ENCODE measurements at regions not wholly inside any gene's neighbourhood (a gene's known extent, or its start where the extent isn't known, plus 50 kb on each side); places are given as distances from the start of the nearest gene placed in this dataset.

- H3K9me3 Mint-ChIP-seq = peaks cover 0 to 4% of the 10 kb centered on the region in 2 donors
- 74% methylated on average over 5 of the region's 5 CpGs for WGBS (ENCODE audit: insufficient coverage)
- no peak for DNase-seq
- H3K4me1 Mint-ChIP-seq = no peaks in the 10 kb centered on the region
- Histone ChIP-seq H3K9me3 (ENCODE audit: control insufficient read depth, insufficient read depth, low read length) (no peaks in the 10 kb centered on the region), H3K4me3 (ENCODE audit: low read length) (no peak overlapping the region), H3K4me1 (ENCODE audit: control insufficient read depth, insufficient read depth, low read length) (no peaks in the 10 kb centered on the region), H3K27ac (ENCODE audit: low read length) (no peak overlapping the region), H3K27me3 (ENCODE audit: control insufficient read depth, insufficient read depth, low read length) (no peaks in the 10 kb centered on the region), H3K36me3 (ENCODE audit: control insufficient read depth, insufficient read depth, low read length) (no peaks in the 10 kb centered on the region)
- H3K4me3 Mint-ChIP-seq = no peak overlapping the region
- H3K36me3 Mint-ChIP-seq = no peaks in the 10 kb centered on the region
- no peaks in the 10 kb centered on the region for H3K27me3 Mint-ChIP-seq (ENCODE audit: low read depth in 2 of 2)
- H3K27ac Mint-ChIP-seq = no peak overlapping the region
- no peak for ATAC-seq
- TF ChIP-seq CTCF (IDR thresholded peaks at IDR 0.05) = no peak
- intact Hi-C loops (cut with micrococcal nuclease) = no loop called here
Measured at GRCh38 chr9:71352837-71353236, 231.4 kb upstream of the TRPM3 start.

GRCh38 chr9:71349218-71349617 lies 227.8 kb upstream of the TRPM3 start:
- Histone ChIP-seq H3K27me3 (ENCODE audit: control insufficient read depth, insufficient read depth, low read length) (no peaks in the 10 kb centered on the region), H3K27ac (ENCODE audit: low read length) (no peak overlapping the region), H3K4me3 (ENCODE audit: low read length) (no peak overlapping the region), H3K36me3 (ENCODE audit: control insufficient read depth, insufficient read depth, low read length) (no peaks in the 10 kb centered on the region), H3K9me3 (ENCODE audit: control insufficient read depth, insufficient read depth, low read length) (no peaks in the 10 kb centered on the region), H3K4me1 (ENCODE audit: control insufficient read depth, insufficient read depth, low read length) (no peaks in the 10 kb centered on the region)
- Mint-ChIP-seq H3K27ac (no peak overlapping the region), H3K4me3 (no peak overlapping the region), H3K9me3 (peaks cover 0 to 2% of the 10 kb centered on the region in 2 donors), H3K36me3 (no peaks in the 10 kb centered on the region), H3K27me3 (ENCODE audit: low read depth in 2 of 2) (no peaks in the 10 kb centered on the region), H3K4me1 (no peaks in the 10 kb centered on the region)
- no peak for TF ChIP-seq CTCF (IDR thresholded peaks at IDR 0.05)
- DNase-seq (no peak), ATAC-seq (no peak)
- no CpG with 5 or more reads among the region's 4 CpGs for WGBS (ENCODE audit: insufficient coverage)
- intact Hi-C loops (cut with micrococcal nuclease) = no loop called here

- H3K4me3 ChIP-seq (ENCODE audit: low read length) = no peak overlapping the region
- ATAC-seq (no peak), DNase-seq (no peak)
- H3K9me3 ChIP-seq (ENCODE audit: control insufficient read depth, insufficient read depth, low read length) = no peaks in the 10 kb centered on the region
- H3K27me3 ChIP-seq (ENCODE audit: control insufficient read depth, insufficient read depth, low read length) = no peaks in the 10 kb centered on the region
- peaks cover 11% of the 10 kb centered on the region for H3K36me3 Mint-ChIP-seq
- H3K27ac Mint-ChIP-seq = no peak overlapping the region
- 91% methylated on average over 3 of the region's 3 CpGs for WGBS (ENCODE audit: insufficient coverage)
- intact Hi-C loops (cut with micrococcal nuclease) = no loop called here
- no peaks in the 10 kb centered on the region for H3K4me1 Mint-ChIP-seq
- no peaks in the 10 kb centered on the region for H3K4me1 ChIP-seq (ENCODE audit: control insufficient read depth, insufficient read depth, low read length)
- no peak overlapping the region for H3K4me3 Mint-ChIP-seq
- H3K36me3 ChIP-seq (ENCODE audit: control insufficient read depth, insufficient read depth, low read length) = no peaks in the 10 kb centered on the region
- no peak for TF ChIP-seq CTCF (IDR thresholded peaks at IDR 0.05)
- H3K27me3 Mint-ChIP-seq (ENCODE audit: low read depth in 2 of 2) = no peaks in the 10 kb centered on the region
- no peak overlapping the region for H3K27ac ChIP-seq (ENCODE audit: low read length)
- peaks cover 0 to 7% of the 10 kb centered on the region in 2 donors for H3K9me3 Mint-ChIP-seq
Measured at GRCh38 chr9:71333321-71333720, 211.9 kb upstream of the TRPM3 start.

GRCh38 chr9:71331603-71332002 lies 210.2 kb upstream of the TRPM3 start:
- no peaks in the 10 kb centered on the region for H3K4me1 ChIP-seq (ENCODE audit: control insufficient read depth, insufficient read depth, low read length)
- intact Hi-C loops (cut with micrococcal nuclease) = no loop called here
- no peaks in the 10 kb centered on the region for H3K27me3 ChIP-seq (ENCODE audit: control insufficient read depth, insufficient read depth, low read length)
- ATAC-seq (no peak), DNase-seq (no peak)
- Mint-ChIP-seq H3K4me3 (no peak overlapping the region), H3K9me3 (no peaks in the 10 kb centered on the region), H3K27me3 (ENCODE audit: low read depth in 2 of 2) (no peaks in the 10 kb centered on the region), H3K4me1 (no peaks in the 10 kb centered on the region), H3K27ac (no peak overlapping the region), H3K36me3 (peaks cover 4% of the 10 kb centered on the region)
- 38% methylated on average over 1 of the region's 2 CpGs for WGBS (ENCODE audit: insufficient coverage)
- no peaks in the 10 kb centered on the region for H3K9me3 ChIP-seq (ENCODE audit: control insufficient read depth, insufficient read depth, low read length)
- H3K4me3 ChIP-seq (ENCODE audit: low read length) = no peak overlapping the region
- no peaks in the 10 kb centered on the region for H3K36me3 ChIP-seq (ENCODE audit: control insufficient read depth, insufficient read depth, low read length)
- TF ChIP-seq CTCF (IDR thresholded peaks at IDR 0.05) = no peak
- H3K27ac ChIP-seq (ENCODE audit: low read length) = no peak overlapping the region
